CD4-positive, alpha-beta T cell treated with Interleukin-21 for 1 hour (primary cell): ENCODE measurements at regions not wholly inside any gene's neighbourhood (a gene's known extent, or its start where the extent isn't known, plus 50 kb on each side); places are given as distances from the start of the nearest gene placed in this dataset.
"Not testable (repeated sequence)": the region's sequence is repeated elsewhere in the genome, so short reads cannot be mapped to it uniquely, and the experiment has no call there.

ENCODE experiments used
- DNase-seq: peaks from one replicate; pipeline ENCODE4 v3.0.0-alpha.2; 2020

DNA sequence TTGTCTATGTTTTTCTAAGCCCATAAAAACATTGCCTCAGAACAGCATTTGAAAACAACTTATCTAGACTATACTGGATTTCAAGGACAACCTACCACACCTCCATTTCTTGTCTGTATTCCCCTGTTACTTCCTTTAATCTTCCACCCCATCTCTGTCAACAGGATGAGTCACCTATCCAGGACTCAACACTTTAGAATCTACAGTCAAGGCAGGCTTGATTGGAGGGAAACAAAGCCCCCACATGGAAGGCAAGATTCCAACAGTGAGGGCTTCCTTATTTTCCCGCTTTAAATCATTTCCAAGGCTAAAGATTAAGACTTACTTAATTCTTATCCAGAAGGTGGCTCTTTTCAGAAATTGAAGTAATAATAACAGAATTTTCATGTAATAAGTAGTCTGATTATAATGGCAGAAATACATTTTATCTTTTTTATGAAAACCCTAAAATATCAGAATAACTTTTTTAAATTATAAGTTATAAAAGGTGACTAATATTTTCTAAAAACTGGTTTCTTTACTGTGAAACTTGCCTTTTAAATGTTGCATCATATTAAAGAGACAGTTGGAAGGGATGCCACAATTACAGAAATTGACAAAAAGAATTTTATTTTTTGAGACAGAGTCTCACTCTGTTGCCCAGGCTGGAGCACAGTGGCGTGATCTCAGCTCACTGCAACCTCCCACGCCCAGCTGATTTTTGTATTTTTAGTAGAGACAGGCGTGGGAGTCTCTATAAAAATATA, 138.7 kb upstream of the CCDC150 start:
- DNase-seq: no peak

DNA sequence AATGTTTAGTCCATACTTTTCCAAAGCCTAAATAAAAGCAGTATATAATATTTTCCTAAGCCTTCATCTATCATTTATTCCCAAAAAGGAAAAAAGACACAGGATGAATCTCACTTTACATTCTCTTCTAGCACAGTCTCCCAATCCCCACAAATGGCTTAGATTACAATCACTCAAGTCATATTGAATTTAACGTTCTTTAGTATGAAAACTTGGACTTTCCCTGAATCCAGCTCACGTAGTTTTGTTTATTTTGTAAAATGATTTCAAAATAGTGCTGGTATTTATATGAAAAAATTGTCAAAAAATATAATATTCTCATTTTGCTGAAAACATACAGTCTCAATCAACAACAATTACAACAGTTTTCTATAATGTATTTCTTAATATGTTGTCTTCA, 137.7 kb upstream of the CCDC150 start:
- DNase-seq: no peak

DNA sequence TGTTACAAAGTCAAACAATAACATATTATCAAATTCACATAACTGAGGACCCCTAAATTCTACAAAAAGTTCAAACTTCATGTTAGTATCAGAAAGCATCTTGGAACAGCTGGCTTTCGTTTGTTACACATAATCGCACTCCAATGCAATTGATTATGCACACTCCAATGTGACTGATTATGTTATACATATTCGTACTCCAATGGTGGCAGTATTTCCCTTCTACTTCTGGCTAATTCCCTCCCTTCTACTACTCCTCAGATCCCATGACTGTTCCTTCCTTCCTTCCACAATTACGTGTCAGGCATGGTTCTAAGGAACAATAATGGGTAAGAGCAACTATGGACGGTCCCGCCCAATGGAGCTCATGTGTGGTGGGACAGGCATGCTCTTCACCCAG, 137.1 kb upstream of the CCDC150 start:
- no peak for DNase-seq

DNA sequence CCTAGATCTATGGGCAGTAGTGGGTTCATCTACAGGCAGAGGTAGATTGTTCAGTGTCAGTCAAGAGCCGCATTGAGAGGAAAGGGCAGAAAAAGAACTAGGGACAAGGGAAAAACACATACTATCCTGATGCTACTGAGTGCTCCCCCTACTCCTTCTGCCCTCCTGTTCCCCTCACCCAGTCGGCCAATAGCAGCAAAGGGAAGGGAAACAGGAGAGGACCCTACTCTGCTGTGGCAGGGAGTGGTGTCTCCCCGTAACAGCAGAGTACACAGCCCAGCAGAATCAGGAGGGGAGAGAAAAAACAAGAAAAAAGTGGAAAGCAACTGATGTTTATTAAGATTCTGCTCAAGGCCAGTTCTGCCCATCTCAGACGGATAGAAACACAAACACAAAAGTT, 136.1 kb upstream of the CCDC150 start:
- no peak for DNase-seq

DNA sequence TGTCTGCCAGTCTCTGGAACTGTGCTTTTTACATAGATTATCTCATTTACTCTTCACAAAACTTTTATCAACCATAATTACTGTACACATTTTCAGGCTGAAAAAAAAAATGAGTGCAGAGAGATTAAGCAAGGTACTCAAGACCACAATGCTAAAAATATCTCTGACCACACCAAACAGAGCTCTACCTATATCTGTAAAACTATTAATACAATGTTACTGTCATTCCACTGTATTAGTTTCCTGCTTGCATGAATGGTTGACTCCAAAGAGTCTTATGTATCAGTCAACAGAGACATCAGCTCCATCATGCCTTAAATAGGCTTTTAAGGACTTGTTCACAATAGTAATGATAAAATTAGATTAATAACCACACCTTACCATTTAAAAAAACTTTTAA, 134.7 kb upstream of the CCDC150 start:
- DNase-seq: no peak

DNA sequence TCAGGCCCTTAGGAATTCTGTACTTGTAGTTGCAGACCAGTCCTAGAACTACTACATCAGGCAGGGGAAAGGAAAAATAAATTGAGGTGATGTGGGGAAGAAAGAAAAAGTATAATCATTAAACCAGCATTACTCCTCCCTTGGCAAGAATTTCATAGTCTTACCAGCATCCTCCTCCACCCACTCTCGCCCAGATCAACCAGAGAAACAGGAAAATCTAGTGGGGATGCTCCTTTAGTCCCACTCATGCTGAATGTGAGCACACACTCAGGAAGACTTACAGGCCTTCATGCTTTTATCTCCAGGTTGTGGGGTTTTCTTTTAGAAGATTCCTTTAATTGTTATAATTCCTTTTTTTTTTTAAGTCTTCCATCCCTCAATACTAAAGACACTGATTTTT, 129.3 kb upstream of the CCDC150 start:
- DNase-seq: no peak

DNA sequence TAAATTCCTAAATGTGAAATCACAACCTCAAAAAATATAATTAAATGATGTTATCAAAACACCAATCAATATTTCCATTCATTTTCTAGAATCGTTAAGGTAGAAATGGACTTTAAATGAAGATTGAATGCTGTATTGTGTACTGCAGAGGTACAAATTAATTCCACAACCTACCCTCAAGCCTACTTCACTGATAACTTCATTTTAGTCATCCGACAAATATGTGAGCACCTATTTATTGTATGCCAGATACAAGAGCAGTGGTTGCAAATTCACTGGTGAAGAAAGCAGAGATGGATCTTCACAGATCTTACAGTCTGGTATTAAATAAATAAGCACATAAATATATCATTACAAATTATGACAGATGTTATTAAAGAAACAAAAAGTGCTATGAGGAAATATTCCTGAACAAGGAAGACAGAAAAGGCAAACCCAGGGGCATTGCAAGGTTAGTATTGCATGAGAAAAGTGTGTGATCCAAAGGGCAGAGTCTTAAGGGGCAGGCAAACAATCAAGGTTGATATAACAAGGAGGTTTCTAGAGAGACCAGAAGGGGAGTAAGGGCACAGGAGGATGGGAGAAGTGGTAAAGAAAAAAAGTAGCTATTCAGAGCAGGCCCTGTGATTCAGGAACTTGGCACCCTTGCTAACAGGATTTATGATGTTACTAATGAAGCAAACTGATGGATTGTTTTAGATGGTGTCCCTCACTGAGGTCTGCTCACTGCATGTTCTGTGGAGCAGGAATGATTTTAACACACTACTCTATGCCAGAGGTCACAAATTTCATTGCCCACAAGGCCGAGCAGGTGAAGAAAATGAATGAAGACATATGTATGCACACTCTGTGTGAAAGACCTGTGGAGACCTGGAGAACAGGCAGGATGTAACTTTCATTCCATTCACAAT, 128.0 kb upstream of the CCDC150 start:
- no peak for DNase-seq

DNA sequence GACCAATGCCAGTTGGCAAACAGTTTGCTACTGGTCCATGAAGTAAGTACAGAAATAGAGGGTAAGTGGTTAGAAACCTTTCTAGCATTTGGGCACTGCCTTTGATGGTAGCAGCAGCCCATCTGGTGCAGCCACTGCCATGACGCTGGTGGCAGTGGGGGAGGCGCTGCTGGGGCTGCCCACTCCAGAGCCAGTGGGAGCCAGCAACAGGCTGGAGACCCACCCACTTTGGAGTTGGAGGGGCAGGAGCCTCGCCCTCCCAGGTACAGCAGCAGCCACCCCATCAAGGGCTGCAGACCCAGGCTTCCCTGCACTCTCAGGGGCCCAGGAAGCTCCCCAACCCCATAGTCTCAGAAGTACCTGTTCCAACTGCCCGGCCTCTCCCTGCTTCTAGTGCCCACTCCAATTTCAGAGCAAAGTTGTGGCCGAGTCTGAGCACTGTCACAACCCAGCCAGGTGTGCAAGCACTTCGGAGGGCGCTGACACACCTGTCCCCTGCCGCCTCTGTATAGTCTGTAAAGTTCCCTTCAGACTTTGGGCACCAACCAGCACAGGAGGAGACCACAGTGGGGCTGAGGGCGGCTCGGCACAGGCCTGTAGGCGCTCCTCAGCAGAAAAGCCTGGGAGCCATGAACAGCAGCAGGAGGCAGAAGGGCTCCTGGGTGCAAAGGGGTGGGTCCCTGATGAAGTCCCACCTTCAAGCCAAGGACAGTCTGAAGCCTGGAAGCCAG, 125.6 kb upstream of the CCDC150 start:
- DNase-seq: no peak

DNA sequence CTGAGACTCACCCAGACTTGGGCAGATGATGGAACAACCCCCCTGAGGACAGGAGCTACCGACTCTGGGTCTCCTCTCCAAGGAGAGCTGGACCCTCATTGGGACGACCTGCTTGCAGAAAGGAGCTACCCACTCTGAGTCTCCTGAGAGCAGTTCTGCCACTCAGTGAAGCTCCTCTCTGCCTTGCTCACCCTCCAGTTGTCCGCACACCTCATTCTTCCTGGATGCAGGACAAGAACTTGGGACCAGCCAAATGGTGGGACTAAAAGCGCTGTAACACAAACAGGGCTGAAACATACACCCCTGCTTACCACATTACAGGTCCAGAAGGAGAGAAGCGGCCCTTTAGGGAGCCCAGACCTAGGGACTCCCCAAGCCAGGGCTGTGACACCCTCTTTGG, 124.9 kb upstream of the CCDC150 start:
- no peak for DNase-seq

DNA sequence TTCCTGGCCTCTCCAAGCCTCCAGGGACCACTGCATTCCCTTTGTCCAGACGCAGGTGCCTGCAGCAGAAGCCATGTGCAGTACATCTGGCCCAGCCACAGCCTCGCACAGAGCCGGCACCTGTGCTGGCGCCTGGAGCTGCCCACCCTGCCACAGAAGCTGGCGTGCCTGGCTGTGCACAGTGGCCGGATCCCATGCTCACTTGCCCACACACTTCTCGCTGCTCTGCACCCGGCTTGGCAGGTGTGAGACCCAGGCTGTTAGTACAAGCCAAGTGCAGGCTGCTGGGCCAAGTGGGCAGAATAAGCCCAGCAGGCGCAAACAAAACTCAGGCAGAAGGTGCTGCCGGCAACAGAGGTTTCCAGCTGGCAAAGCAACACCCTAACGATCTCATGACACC, 124.5 kb upstream of the CCDC150 start:
- DNase-seq: no peak

DNA sequence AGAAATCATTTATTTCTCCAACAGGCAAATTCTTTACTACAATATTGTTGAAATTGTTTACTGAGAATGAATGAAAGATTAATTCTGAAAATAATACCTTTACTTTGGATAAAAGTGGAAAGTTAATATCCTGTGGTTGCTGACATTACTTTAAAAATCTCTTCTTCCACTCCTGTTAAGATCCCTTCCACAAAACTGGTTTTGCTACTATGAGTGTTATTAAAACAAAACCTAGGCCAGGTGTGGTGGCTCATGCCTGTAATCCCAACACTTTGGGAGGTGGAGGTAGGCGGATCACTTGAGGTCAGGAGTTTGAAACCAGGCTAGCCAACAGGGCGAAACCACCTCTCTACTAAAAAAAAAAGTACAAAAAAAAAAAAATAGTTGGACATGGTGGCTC, 123.9 kb upstream of the CCDC150 start:
- DNase-seq: no peak

DNA sequence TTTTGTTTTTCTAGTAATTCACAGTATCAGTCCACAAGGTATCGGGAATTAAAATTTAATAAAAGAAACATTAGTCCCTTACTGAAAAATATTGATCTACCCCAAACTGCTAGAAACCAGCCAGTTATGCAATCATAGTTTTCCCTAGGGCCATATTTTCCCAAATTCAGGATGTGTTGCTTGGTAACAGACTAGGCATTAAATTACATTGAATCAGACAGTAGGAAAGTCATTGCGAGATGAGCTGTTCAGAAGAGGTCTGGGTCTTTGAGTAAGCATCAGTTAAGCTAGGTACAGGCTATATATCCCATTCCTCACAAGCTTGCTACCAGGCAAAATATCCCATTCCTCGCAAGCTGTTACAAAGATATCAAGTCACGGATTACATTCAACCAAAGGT, 123.0 kb upstream of the CCDC150 start:
- DNase-seq: no peak

DNA sequence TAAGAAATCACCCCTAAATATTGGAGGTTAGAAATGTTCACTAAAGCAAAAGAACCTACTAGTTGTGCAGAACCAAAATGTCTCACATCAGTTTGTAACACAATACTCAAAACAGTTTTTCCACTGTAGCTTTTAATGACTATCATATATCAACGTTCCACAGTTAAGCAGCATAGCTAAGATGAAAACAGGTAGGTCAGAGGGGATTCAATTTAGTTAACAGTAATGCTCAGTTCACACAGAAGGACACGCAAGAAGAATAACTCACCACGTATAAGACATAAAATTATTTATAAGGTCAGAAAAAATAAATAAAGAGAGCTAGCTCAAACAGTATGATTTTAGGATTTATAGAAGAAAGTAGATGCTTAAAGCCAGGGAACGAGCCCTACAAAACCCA, 118.9 kb upstream of the CCDC150 start:
- no peak for DNase-seq

DNA sequence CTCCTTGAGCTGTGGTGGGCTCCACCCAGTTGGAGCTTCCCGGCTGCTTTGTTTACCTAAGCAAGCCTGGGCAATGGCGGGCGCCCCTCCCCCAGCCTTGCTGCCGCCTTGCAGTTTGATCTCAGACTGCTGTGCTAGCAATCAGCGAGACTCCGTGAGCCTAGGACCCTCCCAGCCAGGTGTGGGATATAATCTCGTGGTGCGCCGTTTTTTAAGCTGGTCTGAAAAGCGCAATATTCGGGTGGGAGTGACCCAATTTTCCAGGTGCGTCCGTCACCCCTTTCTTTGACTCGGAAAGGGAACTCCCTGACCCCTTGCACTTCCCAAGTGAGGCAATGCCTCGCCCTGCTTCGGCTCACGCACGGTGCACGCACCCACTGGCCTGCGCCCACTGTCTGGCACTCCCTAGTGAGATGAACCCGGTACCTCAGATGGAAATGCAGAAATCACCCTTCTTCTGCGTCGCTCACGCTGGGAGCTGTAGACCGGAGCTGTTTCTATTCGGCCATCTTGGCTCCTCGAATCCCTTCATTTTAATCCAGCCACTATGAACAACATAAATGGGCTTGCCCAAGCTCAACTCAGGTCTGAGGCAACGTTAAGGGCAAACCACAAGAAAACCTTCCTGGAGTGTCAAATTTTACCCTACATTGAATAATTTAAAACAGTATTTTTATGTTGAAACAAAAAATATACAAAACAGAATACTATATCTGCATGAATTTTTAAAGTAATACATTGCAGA, 112.4 kb upstream of the CCDC150 start:
- not testable (repeated sequence) for DNase-seq

DNA sequence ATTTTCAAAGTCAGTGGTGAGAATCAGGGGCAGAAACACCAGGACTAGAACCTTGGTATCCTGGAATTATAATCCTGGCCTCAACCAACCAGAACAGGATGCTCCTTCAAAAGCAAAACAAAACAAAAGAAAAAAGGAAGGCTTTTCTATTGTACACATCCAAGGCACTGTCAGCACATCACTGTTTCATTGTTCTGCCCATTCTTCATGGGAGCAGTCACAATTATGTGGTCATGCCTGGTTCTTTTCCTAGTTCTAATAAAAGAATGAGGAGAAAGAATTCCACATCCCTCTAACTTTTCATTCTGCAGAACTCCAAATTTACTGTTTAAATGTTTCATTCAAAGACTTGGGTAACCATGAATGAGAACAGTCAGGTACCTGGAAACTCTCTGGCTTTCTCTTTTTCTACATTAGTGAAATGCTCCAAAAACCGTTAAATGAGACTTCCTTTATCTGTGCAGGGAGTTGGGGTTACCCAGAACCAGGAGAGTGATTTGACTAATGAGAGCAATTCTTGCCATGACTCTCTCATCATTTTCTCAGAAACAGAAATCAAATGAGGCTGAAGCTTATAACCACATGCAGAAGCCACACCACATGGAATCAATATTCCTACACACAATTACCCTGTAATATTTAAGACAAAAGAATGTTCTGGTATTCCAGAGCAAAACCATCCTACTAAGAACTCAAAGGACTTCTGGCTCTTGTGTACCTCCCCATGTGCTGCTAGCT, 110.9 kb upstream of the CCDC150 start:
- DNase-seq: no peak

DNA sequence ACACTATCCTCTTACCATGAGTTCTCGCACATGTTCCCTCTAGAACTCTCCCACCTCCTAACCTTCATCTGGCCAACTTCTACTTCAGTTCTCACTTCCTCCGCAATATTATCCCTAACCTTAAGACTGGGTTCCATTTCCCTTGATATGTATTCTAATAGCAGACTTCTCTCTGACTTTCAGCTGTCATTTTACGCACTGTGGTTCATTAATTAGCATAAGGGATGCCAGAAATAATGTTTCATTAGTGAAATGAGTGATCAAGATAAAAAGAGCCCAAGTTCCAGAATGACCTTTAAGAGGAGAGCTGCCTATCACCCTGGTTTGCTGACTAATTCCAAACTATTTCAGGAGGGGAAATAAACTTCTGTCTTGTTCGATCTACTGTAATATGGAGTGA, 108.6 kb upstream of the CCDC150 start:
- no peak for DNase-seq

DNA sequence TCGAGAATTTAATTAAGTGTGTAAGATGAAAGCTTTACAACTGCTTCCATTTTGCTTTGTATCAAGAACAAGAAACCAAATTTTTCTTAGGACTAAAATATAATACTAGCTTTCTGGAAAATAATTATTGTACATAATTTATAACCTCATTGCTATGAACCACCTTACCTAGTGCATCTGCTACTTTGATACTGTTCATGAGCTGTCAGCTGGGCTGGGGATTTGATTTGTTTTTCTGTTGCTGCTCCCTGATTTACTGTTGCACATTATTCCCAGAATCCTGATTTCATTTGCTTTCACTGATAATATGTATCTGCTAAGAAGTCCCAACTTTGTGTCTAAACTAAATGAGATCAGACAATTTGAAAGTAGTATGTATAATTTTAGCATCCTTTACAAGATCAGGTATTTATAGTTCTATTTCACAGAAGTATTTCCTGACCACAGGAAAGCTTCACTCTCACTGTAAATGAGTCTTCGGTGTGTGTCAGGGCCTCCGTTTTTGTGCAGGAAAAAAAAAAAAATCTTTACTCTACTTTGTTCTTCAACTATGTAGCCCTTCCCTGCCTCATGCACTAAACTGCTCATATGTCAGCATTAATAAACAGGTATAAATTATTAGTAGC, 105.6 kb upstream of the CCDC150 start:
- no peak for DNase-seq

DNA sequence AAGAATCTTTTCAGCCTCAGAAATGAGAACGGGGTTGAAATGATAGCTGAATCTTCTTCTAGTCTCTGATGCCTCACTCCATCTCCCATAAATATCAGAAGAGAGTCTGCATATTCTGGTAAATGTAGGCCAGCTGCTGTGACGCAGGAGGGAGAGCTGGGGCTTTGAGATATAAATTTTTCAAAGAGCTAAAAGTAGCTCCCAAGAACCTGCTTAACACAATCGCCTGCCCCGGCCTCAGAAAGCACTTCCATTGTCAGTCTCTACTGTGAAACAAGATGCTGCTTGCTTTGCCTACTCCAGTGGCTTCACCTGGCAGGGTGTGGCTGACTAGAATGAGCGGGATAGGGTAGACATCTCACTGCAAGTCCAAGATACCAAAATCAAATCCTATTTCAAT, 105.0 kb upstream of the CCDC150 start:
- no peak for DNase-seq

DNA sequence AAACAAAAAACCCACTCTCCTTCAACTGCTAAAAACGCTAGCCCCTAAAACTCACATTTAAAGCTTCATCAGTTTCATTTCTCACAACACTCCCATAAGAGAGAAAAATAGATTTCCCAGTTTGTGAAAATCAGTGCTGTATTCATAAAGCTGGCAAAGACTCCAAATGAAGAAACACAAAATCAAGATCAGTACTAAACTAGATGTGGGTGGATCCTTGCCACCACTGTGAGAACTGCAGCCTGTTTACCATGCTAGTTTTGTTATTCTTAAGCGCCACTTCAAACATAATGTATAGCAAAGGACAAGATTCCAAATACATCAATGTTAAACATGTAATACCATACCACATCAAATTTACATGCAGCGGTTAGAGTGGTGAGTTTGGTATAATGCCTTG, 104.5 kb upstream of the CCDC150 start:
- DNase-seq: no peak

DNA sequence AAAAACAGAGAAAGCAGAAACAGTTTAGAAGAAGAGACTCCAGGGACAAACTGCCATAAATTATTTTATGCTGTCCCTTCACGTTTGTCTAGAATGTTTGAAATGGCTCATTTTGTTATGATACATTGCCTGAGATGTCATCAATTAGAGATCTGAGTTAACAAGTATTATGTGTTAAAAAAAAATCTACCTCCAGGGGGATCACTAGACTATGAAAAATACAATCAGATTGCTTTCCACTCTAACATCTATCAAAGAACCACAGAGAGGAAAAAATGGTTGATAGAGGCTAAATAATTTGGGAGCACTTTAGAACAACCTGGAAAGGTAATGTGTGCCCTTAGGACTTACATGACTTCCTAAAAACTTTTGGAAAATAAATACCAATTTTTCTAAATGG, 103.8 kb upstream of the CCDC150 start:
- DNase-seq: no peak

DNA sequence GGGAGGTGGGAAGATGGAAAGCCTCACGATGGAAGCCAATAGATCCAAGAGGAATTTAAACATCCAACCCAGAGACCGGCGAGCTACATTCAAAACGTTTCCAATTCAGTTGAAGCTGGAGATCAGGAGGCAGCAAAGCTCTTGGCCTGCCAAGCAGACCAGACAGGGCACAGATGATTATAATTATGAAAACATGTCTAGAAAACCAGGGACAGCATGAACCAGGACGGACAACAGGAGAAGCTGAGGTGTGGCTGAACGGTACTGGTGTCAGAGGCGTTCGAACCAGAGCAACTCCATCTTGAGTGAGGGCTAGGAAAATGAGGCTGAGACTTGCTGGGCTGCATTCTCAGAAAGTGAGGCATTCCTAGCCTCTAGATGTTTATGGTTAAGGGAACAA, 102.2 kb upstream of the CCDC150 start:
- no peak for DNase-seq

DNA sequence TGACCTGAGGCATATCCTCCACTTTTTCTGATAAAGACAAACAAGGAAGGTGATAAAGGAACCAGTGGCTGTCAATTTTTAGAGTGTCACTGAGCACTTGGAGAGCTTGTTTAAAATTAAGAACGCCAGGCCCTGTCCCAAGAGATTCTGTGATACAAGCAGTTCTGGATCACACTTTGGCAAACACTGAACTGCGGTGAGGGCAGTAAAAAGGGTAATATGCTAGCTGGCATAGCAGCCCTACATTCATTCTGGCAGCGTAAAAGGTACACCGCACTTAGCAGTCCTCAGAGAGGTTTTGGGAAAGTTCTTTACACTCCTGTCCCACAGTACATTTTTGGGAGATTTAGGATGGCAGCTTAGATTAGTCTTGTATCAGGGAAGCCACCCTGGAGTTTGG, 101.3 kb upstream of the CCDC150 start:
- no peak for DNase-seq
